Activated naive CD4-positive, alpha-beta T cell treated with anti-CD3 and anti-CD28 coated beads, Interleukin-2, amount 10 ng/mL, durations not matched to agents 7 days and 5 days (primary cell): ENCODE measurements at regions not wholly inside any gene's neighbourhood (a gene's known extent, or its start where the extent isn't known, plus 50 kb on each side); places are given as distances from the start of the nearest gene placed in this dataset.
"Not testable (repeated sequence)": the region's sequence is repeated elsewhere in the genome, so short reads cannot be mapped to it uniquely, and the experiment has no call there.

ENCODE experiments used
- CTCF ChIA-PET: fragments of 350-600 bp; sonication (Branson Sonifier 250); formaldehyde crosslinking; loops from one replicate; lab custom pipeline; 2021; ENCODE audit warnings: antibody characterized with exemption; lab: Charles Lee
- DNase-seq: peaks from one replicate; pipeline ENCODE4 v3.0.0-alpha.2; 2020
- H3K27ac Mint-ChIP-seq: one replicate; pipeline ENCODE4 v1.8.0; 2021; ENCODE audit warnings: mild to moderate bottlenecking, moderate library complexity, mixed read lengths
- H3K27me3 Mint-ChIP-seq: one replicate; pipeline ENCODE4 v1.8.0; 2021; ENCODE audit warnings: mild to moderate bottlenecking, mixed read lengths
- H3K36me3 Mint-ChIP-seq: one replicate; pipeline ENCODE4 v1.8.0; 2021; ENCODE audit warnings: mixed read lengths
- H3K4me1 Mint-ChIP-seq: one replicate; pipeline ENCODE4 v1.8.0; 2021; ENCODE audit warnings: mixed read lengths
- H3K4me3 Mint-ChIP-seq: one replicate; pipeline ENCODE4 v1.8.0; 2021; ENCODE audit warnings: mild to moderate bottlenecking, moderate library complexity, mixed read lengths
- H3K9me3 Mint-ChIP-seq: one replicate; pipeline ENCODE4 v1.8.0; 2021; ENCODE audit warnings: mixed read lengths

DNA sequence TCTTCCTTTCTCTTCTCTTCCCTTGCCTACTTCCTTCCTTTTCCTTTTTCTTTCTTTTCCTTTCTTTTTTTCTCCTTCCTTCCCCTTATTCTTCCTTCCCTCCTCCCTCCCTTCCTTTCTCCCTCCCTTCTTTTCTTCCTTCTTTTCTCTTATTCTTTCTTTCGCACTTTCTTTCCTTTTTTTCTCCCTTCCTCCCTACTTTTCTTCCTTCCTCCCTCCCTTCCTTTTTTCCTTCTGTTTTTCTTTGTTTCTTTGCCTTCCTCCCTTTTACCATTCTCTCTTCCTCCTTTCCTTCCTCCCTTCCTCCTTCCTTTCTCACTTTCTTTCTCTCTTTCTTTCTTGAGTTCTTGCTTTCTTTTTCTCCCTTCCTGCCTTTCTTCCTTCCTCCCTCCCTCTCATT lies 416.5 kb downstream of the ANKRD30B start:
- H3K4me3 Mint-ChIP-seq, H3K9me3 Mint-ChIP-seq, DNase-seq, H3K4me1 Mint-ChIP-seq, H3K27ac Mint-ChIP-seq, CTCF ChIA-PET, H3K36me3 Mint-ChIP-seq: not testable (repeated sequence)
- H3K27me3 Mint-ChIP-seq = peaks cover 11% of the 10 kb centered on the region

DNA sequence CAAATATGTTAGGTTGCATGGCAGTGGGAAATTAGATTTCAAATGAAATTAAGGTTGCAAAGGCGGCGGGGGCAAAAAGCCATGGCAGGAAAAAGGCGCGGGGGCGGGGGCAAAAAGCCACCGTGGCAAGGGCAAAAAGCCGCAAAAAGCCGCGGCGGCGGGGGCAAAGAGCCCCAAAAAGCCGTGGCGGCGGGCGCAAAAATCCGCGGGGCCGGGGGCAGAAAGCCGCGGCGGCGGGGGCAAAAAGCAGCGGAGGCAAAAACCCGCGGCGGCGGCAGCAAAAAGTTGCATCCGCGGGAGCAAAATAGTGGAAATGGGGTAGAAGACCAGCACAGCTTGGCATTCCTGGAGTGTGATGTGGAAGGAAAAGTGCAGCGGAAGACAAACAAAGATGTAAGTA lies 417.1 kb downstream of the ANKRD30B start:
- peaks cover 11% of the 10 kb centered on the region for H3K27me3 Mint-ChIP-seq
- no peak for DNase-seq
- H3K4me3 Mint-ChIP-seq = no peak overlapping the region
- CTCF ChIA-PET = no interaction called here
- H3K4me1 Mint-ChIP-seq = no peaks in the 10 kb centered on the region
- H3K36me3 Mint-ChIP-seq = no peaks in the 10 kb centered on the region
- H3K9me3 Mint-ChIP-seq = no peaks in the 10 kb centered on the region
- H3K27ac Mint-ChIP-seq = no peak overlapping the region

DNA sequence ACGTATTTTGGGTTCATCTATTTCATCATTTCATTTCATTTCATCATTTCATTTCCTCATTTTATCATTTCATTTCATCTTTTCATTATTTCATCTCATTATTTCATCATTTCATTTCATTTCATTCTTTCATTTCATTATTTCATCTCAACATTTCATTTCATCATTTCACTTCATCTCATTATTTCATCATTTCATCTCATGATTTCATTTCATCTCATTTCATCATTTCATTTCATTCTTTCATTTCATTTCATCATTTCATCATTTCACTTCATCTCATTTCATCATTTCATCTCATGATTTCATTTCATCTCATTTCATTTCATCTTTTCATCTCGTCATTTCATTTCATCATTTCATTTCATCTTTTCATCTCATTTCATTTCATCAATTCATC lies 445.1 kb downstream of the ANKRD30B start:
- peaks cover 19% of the 10 kb centered on the region for H3K27me3 Mint-ChIP-seq
- H3K9me3 Mint-ChIP-seq, CTCF ChIA-PET, H3K27ac Mint-ChIP-seq, H3K36me3 Mint-ChIP-seq, DNase-seq, H3K4me3 Mint-ChIP-seq, H3K4me1 Mint-ChIP-seq: not testable (repeated sequence)

DNA sequence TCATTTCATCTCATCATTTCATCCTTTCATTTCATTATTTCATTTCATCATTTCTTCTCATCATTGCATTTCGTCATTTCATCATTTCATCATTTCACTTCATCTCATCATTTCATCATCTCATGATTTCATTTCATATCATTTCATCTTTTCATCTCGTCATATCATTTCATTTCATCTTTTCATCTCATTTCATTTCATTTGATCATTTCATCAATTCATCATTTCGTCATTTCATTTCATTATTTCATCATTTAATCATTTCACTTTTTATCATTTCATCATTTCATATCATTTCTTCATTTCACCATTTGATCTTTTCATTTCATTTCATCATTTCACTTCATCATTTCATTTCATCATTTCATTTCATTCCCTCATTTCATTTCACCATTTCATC lies 445.8 kb downstream of the ANKRD30B start:
- H3K4me1 Mint-ChIP-seq, H3K9me3 Mint-ChIP-seq, H3K4me3 Mint-ChIP-seq, DNase-seq, H3K27ac Mint-ChIP-seq, H3K36me3 Mint-ChIP-seq, CTCF ChIA-PET: not testable (repeated sequence)
- H3K27me3 Mint-ChIP-seq = peaks cover 25% of the 10 kb centered on the region

DNA sequence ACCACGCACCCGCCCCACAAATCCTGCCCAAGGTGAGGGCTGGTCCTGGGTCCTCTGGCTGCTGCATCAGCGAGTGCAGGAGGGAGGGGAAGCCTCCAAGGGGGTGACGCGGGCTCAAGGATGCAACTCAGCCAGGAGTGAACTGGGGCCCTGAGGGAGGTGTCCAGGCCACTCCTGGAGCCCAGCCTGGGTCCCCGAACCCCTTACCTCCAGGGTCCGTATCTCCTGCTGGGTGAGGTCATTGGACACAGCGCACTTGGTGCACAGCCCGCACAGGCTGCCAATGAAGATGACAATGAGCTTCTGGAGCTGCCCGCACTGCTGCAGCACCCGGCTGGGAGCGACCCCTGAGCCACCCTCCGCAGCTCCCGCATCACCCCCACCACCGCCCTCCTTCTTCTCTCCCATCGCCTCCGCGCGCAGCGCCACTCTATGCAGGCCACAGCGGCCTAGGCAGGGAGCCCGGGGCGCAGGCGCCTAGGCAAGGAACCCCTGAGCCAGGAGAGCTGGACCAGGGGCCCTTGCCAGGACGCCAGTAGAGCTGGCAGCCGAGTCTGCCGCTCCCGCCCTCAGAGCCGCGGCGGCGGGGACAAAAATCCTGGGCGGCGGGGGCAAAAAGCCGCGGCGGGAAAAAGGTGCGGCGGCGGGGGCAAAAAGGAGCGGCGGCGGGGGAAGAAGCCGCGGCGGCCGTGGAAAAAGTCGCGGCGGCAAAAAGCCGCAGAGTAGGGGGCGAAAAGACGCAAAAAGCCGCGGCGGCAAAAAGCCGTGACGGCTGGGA lies 449.6 kb downstream of the ANKRD30B start:
- DNase-seq, H3K4me1 Mint-ChIP-seq, CTCF ChIA-PET, H3K27ac Mint-ChIP-seq, H3K9me3 Mint-ChIP-seq, H3K36me3 Mint-ChIP-seq, H3K4me3 Mint-ChIP-seq: not testable (repeated sequence)
- H3K27me3 Mint-ChIP-seq = peaks cover 25% of the 10 kb centered on the region

DNA sequence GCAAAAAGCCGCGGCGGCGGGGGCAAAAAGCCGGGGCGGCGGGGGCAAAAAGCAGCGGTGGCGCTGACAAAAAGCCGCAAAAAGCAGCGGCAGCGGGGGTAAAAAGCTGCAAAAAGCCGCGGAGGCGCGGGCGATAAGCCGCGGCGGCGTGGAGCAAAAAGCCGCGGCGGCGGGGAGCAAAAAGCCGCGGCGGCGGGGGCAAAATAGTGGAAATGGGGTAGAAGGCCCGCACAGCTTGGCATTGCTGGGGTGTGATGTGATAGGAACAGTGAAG lies 450.1 kb downstream of the ANKRD30B start:
- H3K36me3 Mint-ChIP-seq = no peaks in the 10 kb centered on the region
- peaks cover 25% of the 10 kb centered on the region for H3K27me3 Mint-ChIP-seq
- peaks cover 3% of the 10 kb centered on the region for H3K9me3 Mint-ChIP-seq
- H3K4me1 Mint-ChIP-seq = no peaks in the 10 kb centered on the region
- DNase-seq = peak; percentile 17
- CTCF ChIA-PET = no interaction called here
- H3K27ac Mint-ChIP-seq = no peak overlapping the region
- no peak overlapping the region for H3K4me3 Mint-ChIP-seq
